Smooth muscle cell (in vitro differentiated cells): ENCODE measurements at regions not wholly inside any gene's neighbourhood (a gene's known extent, or its start where the extent isn't known, plus 50 kb on each side); places are given as distances from the start of the nearest gene placed in this dataset.

Experiments
- DNase-seq: peaks from one replicate; lab custom pipeline; 2025; ENCODE audit not compliant: unreplicated experiment; lab: John Stamatoyannopoulos, UW
- H2AFZ ChIP-seq: fragments of 200-600 bp; sonication (generic); 2 replicates; pipeline ENCODE4 v1.6.0; 2016; ENCODE audit warnings: antibody characterized with exemption, low read depth, mild to moderate bottlenecking
- H3F3A ChIP-seq: fragments of 200-600 bp; sonication (generic); 2 replicates; pipeline ENCODE4 v1.6.0; 2017; ENCODE audit warnings: antibody characterized with exemption, low read depth
- H3K27ac ChIP-seq: fragments of 200-600 bp; sonication (generic); 2 replicates; pipeline ENCODE4 v1.5.1; 2016; ENCODE audit warnings: low read depth, mild to moderate bottlenecking
- H3K27me3 ChIP-seq: fragments of 200-600 bp; sonication (generic); 2 replicates; pipeline ENCODE4 v1.6.1; 2016; ENCODE audit warnings: low read depth, mild to moderate bottlenecking
- H3K36me3 ChIP-seq: fragments of 200-600 bp; sonication (generic); 2 replicates; pipeline ENCODE4 v1.5.1; 2016; ENCODE audit warnings: low read depth
- H3K4me1 ChIP-seq: fragments of 200-600 bp; sonication (generic); 2 replicates; pipeline ENCODE4 v1.5.1; 2016; ENCODE audit warnings: low read depth
- H3K4me2 ChIP-seq: fragments of 200-600 bp; sonication (generic); 2 replicates; pipeline ENCODE4 v1.6.0; 2016; ENCODE audit warnings: mild to moderate bottlenecking
- H3K4me3 ChIP-seq: fragments of 200-600 bp; sonication (generic); 2 replicates; pipeline ENCODE4 v1.5.1; 2016; ENCODE audit warnings: mild to moderate bottlenecking
- H3K79me2 ChIP-seq: fragments of 200-600 bp; sonication (generic); 2 replicates; pipeline ENCODE4 v1.6.0; 2016; ENCODE audit warnings: low read depth, mild to moderate bottlenecking
- H3K9ac ChIP-seq: fragments of 200-600 bp; sonication (generic); 2 replicates; pipeline ENCODE4 v1.6.0; 2016; ENCODE audit warnings: low read depth
- H3K9me3 ChIP-seq: fragments of 200-600 bp; sonication (generic); replicated peaks from 2 replicates; pipeline ENCODE4 v1.5.1; 2016; ENCODE audit warnings: low read depth
- H4K20me1 ChIP-seq: fragments of 200-600 bp; sonication (generic); 2 replicates; pipeline ENCODE4 v1.6.0; 2016; ENCODE audit warnings: low read depth
- CTCF ChIP-seq: fragments of 200-600 bp; sonication (generic); IDR thresholded peaks from 2 replicates; pipeline ENCODE4 v1.5.1; 2017; ENCODE audit warnings: borderline replicate concordance, mild to moderate bottlenecking, antibody characterized with exemption; ENCODE audit not compliant: insufficient read depth, poor library complexity, severe bottlenecking
- WGBS: methylation state at CpG from one replicate; pipeline ENCODE4 v1.1.7; 2016; ENCODE audit warnings: low lambda C conversion rate; 5-methylcytosine and 5-hydroxymethylcytosine counted together

- no peaks in the 10 kb centered on the region for H3F3A ChIP-seq
- no peaks in the 10 kb centered on the region for H3K4me1 ChIP-seq
- no peaks in the 10 kb centered on the region for H4K20me1 ChIP-seq
- H3K27ac ChIP-seq: no peak overlapping the region
- no peaks in the 10 kb centered on the region for H3K79me2 ChIP-seq
- H3K27me3 ChIP-seq: no peaks in the 10 kb centered on the region
- no peak overlapping the region for H3K9ac ChIP-seq
- no peak for TF ChIP-seq CTCF
- 64% methylated on average over 3 of the region's 3 CpGs for WGBS
- no peaks in the 10 kb centered on the region for H3K36me3 ChIP-seq
- no peak overlapping the region for H3K4me3 ChIP-seq
- no peaks in the 10 kb centered on the region for H3K9me3 ChIP-seq
- H2AFZ ChIP-seq: no peak overlapping the region
- no peak overlapping the region for H3K4me2 ChIP-seq
- no peak for DNase-seq
Measured at GRCh38 chr14:38696925-38697324, 406.1 kb downstream of the SEC23A start.

- no peaks in the 10 kb centered on the region for H3K27me3 ChIP-seq
- H3K9me3 ChIP-seq: no peaks in the 10 kb centered on the region
- 49% methylated on average over 2 of the region's 2 CpGs for WGBS
- no peak for DNase-seq
- H3K4me3 ChIP-seq: no peak overlapping the region
- H2AFZ ChIP-seq: no peak overlapping the region
- H3K4me1 ChIP-seq: no peaks in the 10 kb centered on the region
- H3K79me2 ChIP-seq: no peaks in the 10 kb centered on the region
- no peaks in the 10 kb centered on the region for H3K36me3 ChIP-seq
- H3K9ac ChIP-seq: no peak overlapping the region
- no peak overlapping the region for H3K4me2 ChIP-seq
- H3F3A ChIP-seq: no peaks in the 10 kb centered on the region
- no peaks in the 10 kb centered on the region for H4K20me1 ChIP-seq
- no peak for TF ChIP-seq CTCF
- H3K27ac ChIP-seq: no peak overlapping the region
Measured at GRCh38 chr14:38693423-38693822, 409.6 kb downstream of the SEC23A start.

GRCh38 chr14:38669027-38669426 is 413.1 kb upstream of the CLEC14A start:
- Histone ChIP-seq H3K79me2 (no peaks in the 10 kb centered on the region), H3K9ac (no peak overlapping the region), H2AFZ (no peak overlapping the region), H3K9me3 (no peaks in the 10 kb centered on the region), H4K20me1 (no peaks in the 10 kb centered on the region), H3F3A (no peaks in the 10 kb centered on the region), H3K4me1 (no peaks in the 10 kb centered on the region), H3K27me3 (no peaks in the 10 kb centered on the region), H3K27ac (no peak overlapping the region), H3K4me3 (no peak overlapping the region), H3K4me2 (no peak overlapping the region), H3K36me3 (no peaks in the 10 kb centered on the region)
- TF ChIP-seq CTCF: no peak
- no peak for DNase-seq
- 89% methylated on average over 3 of the region's 3 CpGs for WGBS

GRCh38 chr14:38663382-38663781 is 407.5 kb upstream of the CLEC14A start:
- no peak for TF ChIP-seq CTCF
- no peaks in the 10 kb centered on the region for H3F3A ChIP-seq
- H3K4me1 ChIP-seq: no peaks in the 10 kb centered on the region
- H4K20me1 ChIP-seq: no peaks in the 10 kb centered on the region
- no peaks in the 10 kb centered on the region for H3K9me3 ChIP-seq
- H3K79me2 ChIP-seq: no peaks in the 10 kb centered on the region
- 97% methylated on average over 1 of the region's 1 CpG for WGBS
- H3K4me3 ChIP-seq: no peak overlapping the region
- no peaks in the 10 kb centered on the region for H3K36me3 ChIP-seq
- H3K27ac ChIP-seq: no peak overlapping the region
- H3K4me2 ChIP-seq: no peak overlapping the region
- DNase-seq: no peak
- no peak overlapping the region for H3K9ac ChIP-seq
- no peaks in the 10 kb centered on the region for H3K27me3 ChIP-seq
- H2AFZ ChIP-seq: no peak overlapping the region
